DND-41 (cell line): ENCODE measurements at regions not wholly inside any gene's neighbourhood (a gene's known extent, or its start where the extent isn't known, plus 50 kb on each side); places are given as distances from the start of the nearest gene placed in this dataset.
"Not testable (repeated sequence)": the region's sequence is repeated elsewhere in the genome, so short reads cannot be mapped to it uniquely, and the experiment has no call there.

Source experiments
- ATAC-seq: fragments of 200-7000 bp; cut with Tn5 transposase; 3 replicates; pipeline ENCODE4 v1.9.1; 2021; ENCODE audit warnings: low read depth; ENCODE audit not compliant: insufficient read depth
- DNase-seq: peaks from one replicate; pipeline ENCODE4 v3.0.0-alpha.2; 2020
- H2AFZ ChIP-seq: 2 replicates; pipeline ENCODE4 v1.6.0; 2012; ENCODE audit warnings: low read depth, low read length
- H3K27ac ChIP-seq: 2 replicates; pipeline ENCODE4 v1.5.1; 2012; ENCODE audit warnings: low read length, inconsistent platforms
- H3K27me3 ChIP-seq: fragments of 200-600 bp; sonication (generic); 2 replicates; pipeline ENCODE4 v1.6.0; 2012; ENCODE audit warnings: low read length, mild to moderate bottlenecking, inconsistent platforms; ENCODE audit not compliant: insufficient read depth, poor library complexity
- H3K36me3 ChIP-seq: 2 replicates; pipeline ENCODE4 v1.5.1; 2012; ENCODE audit warnings: low read length, inconsistent platforms; ENCODE audit not compliant: insufficient read depth
- H3K4me1 ChIP-seq: 2 replicates; pipeline ENCODE4 v1.5.1; 2012; ENCODE audit warnings: mild to moderate bottlenecking, low read length; ENCODE audit not compliant: insufficient read depth
- H3K4me2 ChIP-seq: 2 replicates; pipeline ENCODE4 v1.6.0; 2012; ENCODE audit warnings: mild to moderate bottlenecking, moderate library complexity, low read length, inconsistent platforms; ENCODE audit not compliant: insufficient read depth
- H3K4me3 ChIP-seq, 2 experiments: fragments of 200-600 bp in 1 of 2; shearing (Covaris generic) in 1 of 2; 2 replicates each; pipeline ENCODE4 v1.5.1; 2012 to 2016; ENCODE audit warnings: inconsistent platforms in 2 of 2, low read length in 2 of 2, mild to moderate bottlenecking in 2 of 2, low read depth in 1 of 2, moderate library complexity in 1 of 2
- H3K79me2 ChIP-seq: 2 replicates; pipeline ENCODE4 v1.6.0; 2012; ENCODE audit warnings: low read length, inconsistent platforms; ENCODE audit not compliant: insufficient read depth
- H3K9ac ChIP-seq: 2 replicates; pipeline ENCODE4 v1.6.0; 2012; ENCODE audit warnings: low read depth, mild to moderate bottlenecking, inconsistent platforms, low read length, moderate library complexity
- H3K9me3 ChIP-seq: 2 replicates; pipeline ENCODE4 v1.5.1; 2012; ENCODE audit warnings: low read length, moderate library complexity, mild to moderate bottlenecking, inconsistent platforms; ENCODE audit not compliant: insufficient read depth, severe bottlenecking
- H4K20me1 ChIP-seq: 2 replicates; pipeline ENCODE4 v1.6.0; 2012; ENCODE audit warnings: low read length; ENCODE audit not compliant: insufficient read depth
- EZH2 ChIP-seq: IDR thresholded peaks from 3 replicates; pipeline ENCODE4 v1.6.1; 2012; ENCODE audit warnings: borderline replicate concordance, low read depth, mild to moderate bottlenecking, moderate library complexity, low read length, inconsistent platforms; ENCODE audit not compliant: severe bottlenecking
- TF ChIP-seq, protein P1 (sequence below): IDR thresholded peaks from 2 replicates; pipeline ENCODE4 v1.5.1; 2012; ENCODE audit warnings: borderline replicate concordance, low read length, moderate library complexity, mild to moderate bottlenecking; ENCODE audit not compliant: poor library complexity, severe bottlenecking; ENCODE audit errors: extremely low read depth

DNA sequence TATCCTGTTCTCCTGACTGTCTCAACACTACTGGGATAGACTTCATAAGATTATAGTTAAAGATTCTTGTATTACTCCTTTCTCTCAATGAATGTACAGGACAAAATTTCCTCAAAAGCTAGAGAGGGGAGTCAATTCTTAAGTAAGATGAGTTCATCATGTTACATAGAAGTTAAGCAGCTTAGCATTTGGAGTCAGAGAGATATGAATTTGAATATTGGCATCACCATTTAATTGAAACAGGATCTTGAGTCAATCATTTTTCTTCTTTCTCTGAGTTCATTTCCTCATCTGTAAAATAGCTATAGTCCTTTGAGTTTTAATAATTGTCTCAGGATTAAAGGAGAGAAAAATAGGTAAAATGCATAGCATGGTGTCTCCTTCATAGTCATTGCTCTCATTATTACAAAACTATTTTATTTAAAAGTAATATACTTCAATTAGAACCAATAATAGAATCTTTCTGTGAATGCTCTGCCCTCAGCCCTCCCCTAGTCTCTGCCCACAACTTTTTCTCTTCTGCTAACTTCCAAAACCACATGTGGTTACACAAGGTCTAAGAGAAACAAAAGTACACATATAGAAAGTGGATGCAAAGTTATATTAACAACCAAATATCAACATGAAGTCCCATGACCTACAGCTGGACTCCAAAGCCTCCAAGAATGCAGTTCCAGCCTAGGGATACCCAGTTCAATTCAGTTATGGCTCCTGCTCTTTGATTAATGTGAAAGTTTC is 265.6 kb downstream of the TLE1 start:
- ATAC-seq (peak; percentile 80), DNase-seq (no peak)
- Histone ChIP-seq H3K27me3 (no peaks in the 10 kb centered on the region), H4K20me1 (no peaks in the 10 kb centered on the region), H2AFZ (no peak overlapping the region), H3K4me2 (no peak overlapping the region), H3K4me3 (no peak overlapping the region), H3K79me2 (no peaks in the 10 kb centered on the region), H3K4me1 (peaks cover 11% of the 10 kb centered on the region), H3K36me3 (no peaks in the 10 kb centered on the region), H3K9me3 (peaks cover 20% of the 10 kb centered on the region), H3K27ac (no peak overlapping the region), H3K9ac (no peak overlapping the region)
- TF ChIP-seq, protein P1, sequence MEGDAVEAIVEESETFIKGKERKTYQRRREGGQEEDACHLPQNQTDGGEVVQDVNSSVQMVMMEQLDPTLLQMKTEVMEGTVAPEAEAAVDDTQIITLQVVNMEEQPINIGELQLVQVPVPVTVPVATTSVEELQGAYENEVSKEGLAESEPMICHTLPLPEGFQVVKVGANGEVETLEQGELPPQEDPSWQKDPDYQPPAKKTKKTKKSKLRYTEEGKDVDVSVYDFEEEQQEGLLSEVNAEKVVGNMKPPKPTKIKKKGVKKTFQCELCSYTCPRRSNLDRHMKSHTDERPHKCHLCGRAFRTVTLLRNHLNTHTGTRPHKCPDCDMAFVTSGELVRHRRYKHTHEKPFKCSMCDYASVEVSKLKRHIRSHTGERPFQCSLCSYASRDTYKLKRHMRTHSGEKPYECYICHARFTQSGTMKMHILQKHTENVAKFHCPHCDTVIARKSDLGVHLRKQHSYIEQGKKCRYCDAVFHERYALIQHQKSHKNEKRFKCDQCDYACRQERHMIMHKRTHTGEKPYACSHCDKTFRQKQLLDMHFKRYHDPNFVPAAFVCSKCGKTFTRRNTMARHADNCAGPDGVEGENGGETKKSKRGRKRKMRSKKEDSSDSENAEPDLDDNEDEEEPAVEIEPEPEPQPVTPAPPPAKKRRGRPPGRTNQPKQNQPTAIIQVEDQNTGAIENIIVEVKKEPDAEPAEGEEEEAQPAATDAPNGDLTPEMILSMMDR: no peak
- TF ChIP-seq EZH2: no peak

- not testable (repeated sequence) for DNase-seq, H3K36me3 ChIP-seq, H3K27ac ChIP-seq, H4K20me1 ChIP-seq, H3K4me3 ChIP-seq, H2AFZ ChIP-seq, ATAC-seq, H3K9ac ChIP-seq, H3K79me2 ChIP-seq, H3K27me3 ChIP-seq, H3K4me2 ChIP-seq, H3K9me3 ChIP-seq
- H3K4me1 ChIP-seq: peaks cover 11% of the 10 kb centered on the region
These were observed 268.3 kb downstream of the TLE1 start for GRCh38 chr9:81421090-81421489.

DNA sequence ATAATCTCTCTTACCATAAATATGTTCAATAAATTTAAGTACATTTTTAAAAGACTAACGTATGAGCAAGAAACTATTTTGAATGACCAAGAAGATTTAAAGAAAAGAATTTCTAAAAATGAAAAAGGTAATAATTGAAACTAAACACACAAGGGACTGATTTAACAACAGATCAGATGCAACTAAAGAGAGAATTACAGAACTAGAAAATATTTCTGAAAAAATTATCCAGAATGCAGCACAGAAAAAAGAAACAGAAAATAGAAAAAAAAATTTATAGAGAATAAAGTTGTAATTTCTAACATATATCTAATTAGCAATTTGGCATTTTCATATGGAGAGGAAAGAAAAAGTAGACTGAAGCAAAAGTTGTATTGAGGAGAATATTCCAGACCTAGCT is 269.3 kb downstream of the TLE1 start:
- TF ChIP-seq EZH2: no peak
- TF ChIP-seq, protein P1: no peak
- H3K36me3 ChIP-seq: no peaks in the 10 kb centered on the region
- no peak overlapping the region for H3K27ac ChIP-seq
- no peak overlapping the region for H2AFZ ChIP-seq
- H3K4me2 ChIP-seq: no peak overlapping the region
- H3K4me1 ChIP-seq: peaks cover 11% of the 10 kb centered on the region
- H3K9ac ChIP-seq: no peak overlapping the region
- DNase-seq: no peak
- no peaks in the 10 kb centered on the region for H3K9me3 ChIP-seq
- H4K20me1 ChIP-seq: no peaks in the 10 kb centered on the region
- ATAC-seq: no peak
- H3K79me2 ChIP-seq: no peaks in the 10 kb centered on the region
- no peak overlapping the region for H3K4me3 ChIP-seq
- H3K27me3 ChIP-seq: no peaks in the 10 kb centered on the region

DNA sequence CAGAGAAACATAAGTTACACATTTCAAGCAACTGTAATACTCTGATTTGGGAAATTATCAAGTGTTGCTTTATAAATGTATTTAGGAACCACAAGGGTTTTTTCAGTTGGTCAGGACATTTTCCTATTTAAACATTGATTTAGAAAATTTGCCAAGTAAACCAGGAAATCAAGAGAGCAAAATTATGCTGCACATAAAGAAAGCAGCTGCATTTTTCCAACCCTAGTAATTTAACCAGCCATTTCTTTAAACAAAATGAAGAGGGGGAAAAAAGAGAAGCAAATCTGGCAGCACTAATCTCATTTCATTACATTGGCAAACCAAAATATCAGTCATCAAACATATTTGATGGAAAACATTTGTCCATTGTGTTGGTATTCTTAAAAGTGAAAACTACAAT is 271.4 kb downstream of the TLE1 start:
- no peak for TF ChIP-seq EZH2
- TF ChIP-seq, protein P1: no peak
- no peak for ATAC-seq
- no peaks in the 10 kb centered on the region for H3K27me3 ChIP-seq

More for the DNA sequence above, 271.4 kb downstream of the TLE1 start:
- Histone ChIP-seq H3K27ac (no peak overlapping the region), H3K4me2 (no peak overlapping the region), H3K36me3 (no peaks in the 10 kb centered on the region), H4K20me1 (no peaks in the 10 kb centered on the region), H3K4me3 (no peak overlapping the region), H3K9ac (no peak overlapping the region), H3K4me1 (no peaks in the 10 kb centered on the region), H2AFZ (no peak overlapping the region), H3K9me3 (no peaks in the 10 kb centered on the region), H3K79me2 (no peaks in the 10 kb centered on the region)
- no peak for DNase-seq
